ENCODE measurements at regions not wholly inside any gene's neighbourhood (a gene's known extent, or its start where the extent isn't known, plus 50 kb on each side); places are given as distances from the start of the nearest gene placed in this dataset.

- H3K27me3 ChIP-seq (ENCODE audit: insufficient read depth, low read length) = no peaks in the 10 kb centered on the region
- Mint-ChIP-seq H3K4me1 (peaks cover 10 to 16% of the 10 kb centered on the region in 2 experiments), H3K27me3 (ENCODE audit: low read depth) (no peaks in the 10 kb centered on the region; the same call in 1 of the 2 replicates), H3K36me3 (ENCODE audit: insufficient read depth in 1 of 3, low read depth in 3 of 3) (peaks cover 2 to 10% (median 3%) of the 10 kb centered on the region in 3 experiments; a peak in 6 of 7 replicates), H3K27ac (no peak overlapping the region), H3K4me3 (no peak overlapping the region), H3K9me3 (peaks cover 4 to 6% of the 10 kb centered on the region in 2 experiments)
- H3K23me2 ChIP-seq (ENCODE audit: insufficient read length, low read depth, low read length, poor library complexity, severe bottlenecking) = no peaks in the 10 kb centered on the region
- no peak for TF ChIP-seq CTCF (conservative IDR thresholded peaks at IDR 0.05)
- no peak overlapping the region for H3K23ac ChIP-seq (ENCODE audit: insufficient read length, low read depth, low read length)
- no peak overlapping the region for H3K18ac ChIP-seq (ENCODE audit: insufficient read length, low read depth, low read length)
- no peak overlapping the region for H2BK120ac ChIP-seq (ENCODE audit: low read depth, low read length, poor library complexity, severe bottlenecking)
- H3K79me2 ChIP-seq (ENCODE audit: insufficient read depth, low read length) = no peaks in the 10 kb centered on the region
- H2BK15ac ChIP-seq (ENCODE audit: low read depth, low read length) = no peak overlapping the region
- H2AK5ac ChIP-seq (ENCODE audit: insufficient read length, low read length) = no peak overlapping the region
- no peak for DNase-seq
- no peak overlapping the region for H3K14ac ChIP-seq (ENCODE audit: insufficient read depth, low read length)
- no peaks in the 10 kb centered on the region for H4K20me1 ChIP-seq (ENCODE audit: control insufficient read depth, insufficient read depth, insufficient read length)
- H4K91ac ChIP-seq (ENCODE audit: insufficient read length, low read depth, low read length) = no peak overlapping the region
- no peak overlapping the region for H3K4me2 ChIP-seq (ENCODE audit: insufficient read depth, insufficient read length, low read length)
- H3K56ac ChIP-seq (ENCODE audit: insufficient read length, low read depth, low read length) = no peak overlapping the region
- no peak overlapping the region for H3K4ac ChIP-seq (ENCODE audit: low read depth, low read length)
- no peak overlapping the region for H2BK12ac ChIP-seq (ENCODE audit: insufficient read length, low read depth, low read length)
- H3K4me1 ChIP-seq (ENCODE audit: insufficient read depth, low read length) = no peaks in the 10 kb centered on the region
- no peak overlapping the region for H2BK5ac ChIP-seq (ENCODE audit: insufficient read length, low read length)
- no peaks in the 10 kb centered on the region for H3K9me3 ChIP-seq (ENCODE audit: control insufficient read depth, low read depth, low read length)
- no peaks in the 10 kb centered on the region for H3K79me1 ChIP-seq (ENCODE audit: insufficient read depth, low read depth, low read length, poor library complexity, severe bottlenecking)
- H2AFZ ChIP-seq (ENCODE audit: low read length) = no peak overlapping the region
- H3K27ac ChIP-seq (ENCODE audit: insufficient read length, low read depth, low read length) = no peak overlapping the region
- no CpG with 5 or more reads among the region's 3 CpGs for WGBS (ENCODE audit: extremely low coverage, insufficient read length, low lambda C conversion rate)
- H4K5ac ChIP-seq (ENCODE audit: insufficient read length, low read depth, low read length) = no peak overlapping the region
- no peak overlapping the region for H2BK20ac ChIP-seq (ENCODE audit: low read depth, low read length, poor library complexity, severe bottlenecking)
- no peak overlapping the region for H4K8ac ChIP-seq (replicated peaks; ENCODE audit: insufficient read length, low read depth, low read length)
- H3T11ph ChIP-seq (ENCODE audit: low read length) = no peak overlapping the region
- no peak overlapping the region for H3K9ac ChIP-seq (ENCODE audit: extremely low read depth, insufficient read length, low read length)
Observed at GRCh38 chr5:31090467-31090866, 103.0 kb upstream of the CDH6 start.

Measured in H9 (cell line).